ENCODE measurements at regions not wholly inside any gene's neighbourhood (a gene's known extent, or its start where the extent isn't known, plus 50 kb on each side); places are given as distances from the start of the nearest gene placed in this dataset.
"Not testable (repeated sequence)": the region's sequence is repeated elsewhere in the genome, so short reads cannot be mapped to it uniquely, and the experiment has no call there.

- DNase-seq (ENCODE audit: low read depth, low spot score): no peak
- POLR2A ChIA-PET: no interaction called here
- TF ChIP-seq, protein P1, sequence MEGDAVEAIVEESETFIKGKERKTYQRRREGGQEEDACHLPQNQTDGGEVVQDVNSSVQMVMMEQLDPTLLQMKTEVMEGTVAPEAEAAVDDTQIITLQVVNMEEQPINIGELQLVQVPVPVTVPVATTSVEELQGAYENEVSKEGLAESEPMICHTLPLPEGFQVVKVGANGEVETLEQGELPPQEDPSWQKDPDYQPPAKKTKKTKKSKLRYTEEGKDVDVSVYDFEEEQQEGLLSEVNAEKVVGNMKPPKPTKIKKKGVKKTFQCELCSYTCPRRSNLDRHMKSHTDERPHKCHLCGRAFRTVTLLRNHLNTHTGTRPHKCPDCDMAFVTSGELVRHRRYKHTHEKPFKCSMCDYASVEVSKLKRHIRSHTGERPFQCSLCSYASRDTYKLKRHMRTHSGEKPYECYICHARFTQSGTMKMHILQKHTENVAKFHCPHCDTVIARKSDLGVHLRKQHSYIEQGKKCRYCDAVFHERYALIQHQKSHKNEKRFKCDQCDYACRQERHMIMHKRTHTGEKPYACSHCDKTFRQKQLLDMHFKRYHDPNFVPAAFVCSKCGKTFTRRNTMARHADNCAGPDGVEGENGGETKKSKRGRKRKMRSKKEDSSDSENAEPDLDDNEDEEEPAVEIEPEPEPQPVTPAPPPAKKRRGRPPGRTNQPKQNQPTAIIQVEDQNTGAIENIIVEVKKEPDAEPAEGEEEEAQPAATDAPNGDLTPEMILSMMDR (IDR thresholded peaks at IDR 0.05; ENCODE audit: insufficient read depth, low read length, missing control alignments): no peak
- H3K4me3 ChIP-seq (ENCODE audit: low read depth, low read length): no peak overlapping the region
- CTCF ChIA-PET: interaction anchor here (1.2 to 2.0 kb wide), 4 partner anchors 12 to 416 kb away, joined by 3 to 8 read pairs (median 6); no protein-coding TSS in a partner anchor
Measured at GRCh38 chr12:93003531-93004239, 74.6 kb upstream of the EEA1 start.

- POLR2A ChIA-PET: no interaction called here
- CTCF ChIA-PET: interaction anchor here (1.0 to 3.5 kb wide), 6 partner anchors 19 to 415 kb away, joined by 3 to 20 read pairs (median 4); no protein-coding TSS in a partner anchor
- TF ChIP-seq, protein P1 (IDR thresholded peaks at IDR 0.05; ENCODE audit: insufficient read depth, low read length, missing control alignments): no peak
- H3K4me3 ChIP-seq (ENCODE audit: low read depth, low read length): no peak overlapping the region
- no peak for DNase-seq (ENCODE audit: low read depth, low spot score)
Measured at GRCh38 chr12:93005928-93006392, 76.9 kb upstream of the EEA1 start.

- TF ChIP-seq, protein P1 (IDR thresholded peaks at IDR 0.05; ENCODE audit: insufficient read depth, low read length, missing control alignments): no peak
- CTCF ChIA-PET: interaction anchor here (1.0 to 3.5 kb wide), 3 partner anchors 222 to 413 kb away, joined by 3 to 20 read pairs (median 3); no protein-coding TSS in a partner anchor
- no peak overlapping the region for H3K4me3 ChIP-seq (ENCODE audit: low read depth, low read length)
- no peak for DNase-seq (ENCODE audit: low read depth, low spot score)
- POLR2A ChIA-PET: no interaction called here
Measured at GRCh38 chr12:93006471-93007208, 77.5 kb upstream of the EEA1 start.

- ChIA-PET CTCF (interaction anchor here (0.6 to 3.5 kb wide), 8 partner anchors 9 to 412 kb away, joined by 3 to 20 read pairs (median 5); no protein-coding TSS in a partner anchor), POLR2A (no interaction called here)
- H3K4me3 ChIP-seq (ENCODE audit: low read depth, low read length): no peak overlapping the region
- DNase-seq (ENCODE audit: low read depth, low spot score): no peak
- TF ChIP-seq, protein P1 (IDR thresholded peaks at IDR 0.05; ENCODE audit: insufficient read depth, low read length, missing control alignments): no peak
Measured at GRCh38 chr12:93007544-93007943, 78.4 kb upstream of the EEA1 start.

- ChIA-PET POLR2A (no interaction called here), CTCF (interaction anchor here (0.6 to 3.5 kb wide), 10 partner anchors 10 to 412 kb away, joined by 3 to 20 read pairs (median 4); no protein-coding TSS in a partner anchor)
- no peak overlapping the region for H3K4me3 ChIP-seq (ENCODE audit: low read depth, low read length)
- TF ChIP-seq, protein P1 (IDR thresholded peaks at IDR 0.05; ENCODE audit: insufficient read depth, low read length, missing control alignments): no peak
- DNase-seq (ENCODE audit: low read depth, low spot score): no peak
Measured at GRCh38 chr12:93008044-93008778, 79.1 kb upstream of the EEA1 start.

DNA sequence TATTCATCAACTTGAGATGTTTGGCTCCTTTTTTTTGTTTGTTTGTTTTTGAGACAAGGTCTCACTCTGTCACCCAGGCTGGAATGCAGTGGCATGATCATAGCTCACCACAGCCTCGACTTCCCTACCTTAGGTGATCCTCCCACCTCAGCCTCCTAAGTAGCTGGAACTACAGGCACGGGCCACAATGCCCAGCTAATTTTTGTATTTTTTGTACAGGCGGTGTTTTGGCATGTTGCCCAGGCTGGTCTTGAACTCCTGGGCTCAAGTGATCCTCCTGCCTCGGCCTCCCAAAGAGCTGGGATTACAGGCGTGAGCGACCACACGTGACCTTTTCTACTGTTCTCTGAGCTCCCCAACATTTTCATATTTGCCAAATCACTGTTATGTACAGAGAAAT is 79.8 kb upstream of the EEA1 start:
- DNase-seq (ENCODE audit: low read depth, low spot score); POLR2A ChIA-PET; H3K4me3 ChIP-seq (ENCODE audit: low read depth, low read length): not testable (repeated sequence)
- CTCF ChIA-PET: interaction anchor here (1.4 to 3.5 kb wide), 8 partner anchors 10 to 411 kb away, joined by 3 to 20 read pairs (median 5); no protein-coding TSS in a partner anchor

Data from AG04449 (cell line).